Neural progenitor cell (in vitro differentiated cells): ENCODE measurements at regions not wholly inside any gene's neighbourhood (a gene's known extent, or its start where the extent isn't known, plus 50 kb on each side); places are given as distances from the start of the nearest gene placed in this dataset.

Source experiments
- CTCF ChIP-seq: fragments of 200-600 bp; sonication (generic); IDR thresholded peaks from 2 replicates; pipeline ENCODE4 v1.5.1; 2017; ENCODE audit warnings: antibody characterized with exemption, mild to moderate bottlenecking
- EZH2 ChIP-seq: fragments of 200-600 bp; sonication (generic); IDR thresholded peaks from 2 replicates; pipeline ENCODE4 v1.6.1; 2017; ENCODE audit warnings: antibody characterized with exemption, mild to moderate bottlenecking, moderate library complexity

GRCh38 chr12:97182769-97183168 is 275.7 kb downstream of the NEDD1 start:
- TF ChIP-seq CTCF = no peak
- TF ChIP-seq EZH2 = no peak
